ENCODE measurements at regions not wholly inside any gene's neighbourhood (a gene's known extent, or its start where the extent isn't known, plus 50 kb on each side); places are given as distances from the start of the nearest gene placed in this dataset.

DNA sequence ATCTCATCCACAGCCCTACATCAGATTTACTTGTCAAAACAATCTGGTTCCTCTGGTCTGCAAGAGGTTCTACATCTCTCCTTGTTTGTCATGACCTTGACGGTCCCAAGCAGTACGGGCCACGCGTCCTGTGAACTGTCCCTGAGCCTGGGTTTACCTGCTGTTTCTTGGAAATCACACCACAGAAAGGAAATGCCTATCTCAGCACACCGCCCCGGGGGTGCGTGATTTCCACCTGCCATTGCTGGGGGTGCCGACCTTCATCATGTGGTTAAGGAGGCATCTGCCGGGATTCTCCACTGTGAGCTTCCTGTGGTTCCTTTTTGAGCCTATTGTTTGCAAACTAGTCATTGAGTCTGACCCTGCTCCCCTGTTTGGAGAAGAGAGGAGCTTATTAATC lies 1363.4 kb downstream of the BRD1 start:
- Histone ChIP-seq H3K4me3 (no peak overlapping the region), H3K9me3 (ENCODE audit: low read depth, low read length) (no peaks in the 10 kb centered on the region), H3K27ac (no peak overlapping the region), H3K9ac (ENCODE audit: insufficient read length) (no peak overlapping the region), H3K36me3 (ENCODE audit: insufficient read depth, low read length) (no peaks in the 10 kb centered on the region)
- no peak for DNase-seq (ENCODE audit: low read depth, low spot score)
- TF ChIP-seq FOXP2 (optimal IDR thresholded peaks at IDR 0.05; ENCODE audit: control extremely low read depth, extremely low read length, insufficient read depth) (no peak), EZH2 (IDR thresholded peaks at IDR 0.05) (no peak), POLR2AphosphoS5 (IDR thresholded peaks at IDR 0.05; ENCODE audit: borderline replicate concordance, low read depth, low read length) (no peak)

GRCh38 chr22:48459859-48460823 lies 1367.5 kb downstream of the BRD1 start:
- H3K9ac ChIP-seq (ENCODE audit: insufficient read length) = no peak overlapping the region
- no peak for DNase-seq (ENCODE audit: low read depth, low spot score)
- TF ChIP-seq FOXP2 (optimal IDR thresholded peaks at IDR 0.05; ENCODE audit: control extremely low read depth, extremely low read length, insufficient read depth) = no peak
- no peak for TF ChIP-seq EZH2 (IDR thresholded peaks at IDR 0.05)
- no peak for TF ChIP-seq POLR2AphosphoS5 (IDR thresholded peaks at IDR 0.05; ENCODE audit: borderline replicate concordance, low read depth, low read length)
- H3K27ac ChIP-seq = no peak overlapping the region
- no peak overlapping the region for H3K4me3 ChIP-seq
- H3K36me3 ChIP-seq (ENCODE audit: insufficient read depth, low read length) = no peaks in the 10 kb centered on the region
- H3K9me3 ChIP-seq (ENCODE audit: low read depth, low read length) = no peaks in the 10 kb centered on the region

DNA sequence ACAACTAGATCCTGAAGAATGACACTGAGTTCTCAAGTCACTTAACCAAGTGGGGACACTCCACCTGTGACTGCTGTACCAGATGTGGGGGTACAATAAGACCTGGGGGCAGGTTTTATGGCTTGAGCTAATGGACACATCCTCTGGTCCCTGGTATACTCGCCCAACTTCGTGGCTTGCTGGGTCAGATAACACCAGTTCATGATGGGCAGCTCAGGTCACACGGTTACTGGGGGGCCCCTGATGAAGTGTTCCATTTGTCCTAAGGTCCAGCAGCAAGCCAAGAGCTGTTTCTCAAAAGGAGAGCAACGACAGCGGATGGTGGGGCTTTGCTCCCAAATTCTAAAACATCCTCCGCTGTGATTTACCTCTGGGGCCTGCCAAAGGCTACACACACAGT lies 1368.4 kb downstream of the BRD1 start:
- Histone ChIP-seq H3K27ac (no peak overlapping the region), H3K9ac (ENCODE audit: insufficient read length) (no peak overlapping the region), H3K4me3 (no peak overlapping the region), H3K9me3 (ENCODE audit: low read depth, low read length) (no peaks in the 10 kb centered on the region), H3K36me3 (ENCODE audit: insufficient read depth, low read length) (no peaks in the 10 kb centered on the region)
- DNase-seq (ENCODE audit: low read depth, low spot score) = no peak
- TF ChIP-seq EZH2 (IDR thresholded peaks at IDR 0.05) (no peak), FOXP2 (optimal IDR thresholded peaks at IDR 0.05; ENCODE audit: control extremely low read depth, extremely low read length, insufficient read depth) (no peak), POLR2AphosphoS5 (IDR thresholded peaks at IDR 0.05; ENCODE audit: borderline replicate concordance, low read depth, low read length) (no peak)

DNA sequence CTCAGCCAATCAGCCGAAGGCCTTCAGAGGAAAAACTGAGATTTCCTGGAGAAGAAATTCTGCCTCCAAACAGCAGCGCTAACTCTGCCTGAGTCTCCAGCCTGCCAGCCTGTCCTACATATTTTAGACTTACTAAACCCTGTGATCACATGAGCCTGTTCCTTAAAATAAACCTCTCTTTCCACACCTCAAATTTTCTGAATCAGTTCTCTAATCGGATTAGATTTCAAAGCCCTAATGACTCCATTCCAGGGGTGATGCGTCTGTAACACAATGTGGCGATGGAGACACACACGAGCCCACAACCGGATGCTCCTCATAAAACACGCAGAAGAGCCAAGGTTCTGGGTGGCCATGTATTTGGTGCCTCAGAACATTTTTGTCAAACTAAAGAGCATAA lies 1371.2 kb downstream of the BRD1 start:
- Histone ChIP-seq H3K9me3 (ENCODE audit: low read depth, low read length) (no peaks in the 10 kb centered on the region), H3K4me3 (no peak overlapping the region), H3K36me3 (ENCODE audit: insufficient read depth, low read length) (no peaks in the 10 kb centered on the region), H3K27ac (no peak overlapping the region), H3K9ac (ENCODE audit: insufficient read length) (no peak overlapping the region)
- no peak for DNase-seq (ENCODE audit: low read depth, low spot score)
- TF ChIP-seq EZH2 (IDR thresholded peaks at IDR 0.05) (no peak), FOXP2 (optimal IDR thresholded peaks at IDR 0.05; ENCODE audit: control extremely low read depth, extremely low read length, insufficient read depth) (no peak), POLR2AphosphoS5 (IDR thresholded peaks at IDR 0.05; ENCODE audit: borderline replicate concordance, low read depth, low read length) (no peak)

DNA sequence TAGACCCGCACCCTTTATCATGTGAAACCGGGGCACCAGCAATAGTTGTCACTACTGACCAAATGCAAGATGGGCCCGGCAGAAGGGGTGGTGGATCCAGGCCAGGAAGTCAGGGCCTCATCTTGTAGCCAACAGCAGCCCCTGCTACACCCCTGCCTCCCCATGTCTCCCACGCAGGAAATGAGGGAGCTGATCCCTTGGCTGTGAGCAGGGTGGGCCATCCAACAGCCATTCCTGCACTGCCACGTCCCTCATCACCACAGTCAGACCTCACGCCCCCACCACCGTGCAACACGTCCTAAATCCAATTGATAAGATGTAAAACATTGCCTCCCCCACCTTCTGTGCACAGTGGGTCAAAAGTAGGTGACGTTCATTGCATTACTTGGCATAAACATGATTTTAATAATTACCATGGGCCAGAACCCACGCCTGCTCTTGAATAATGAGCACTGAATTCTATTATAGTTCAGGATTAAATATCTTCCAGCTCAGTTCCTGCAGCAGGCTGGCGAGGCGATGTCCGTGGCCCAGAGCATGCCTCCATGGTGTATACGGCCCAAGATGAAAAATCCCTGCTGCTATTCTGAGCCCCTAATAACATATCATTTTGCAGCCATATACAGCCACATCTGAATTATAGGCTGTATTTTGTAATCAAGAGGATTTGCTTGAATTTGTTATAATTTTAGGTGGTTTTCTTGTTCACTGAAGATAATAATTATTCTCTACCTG lies 1373.8 kb downstream of the BRD1 start:
- Histone ChIP-seq H3K9me3 (ENCODE audit: low read depth, low read length) (no peaks in the 10 kb centered on the region), H3K4me3 (no peak overlapping the region), H3K36me3 (ENCODE audit: insufficient read depth, low read length) (no peaks in the 10 kb centered on the region), H3K9ac (ENCODE audit: insufficient read length) (no peak overlapping the region), H3K27ac (no peak overlapping the region)
- TF ChIP-seq FOXP2 (optimal IDR thresholded peaks at IDR 0.05; ENCODE audit: control extremely low read depth, extremely low read length, insufficient read depth) = no peak
- TF ChIP-seq EZH2 (IDR thresholded peaks at IDR 0.05) = no peak
- no peak for TF ChIP-seq POLR2AphosphoS5 (IDR thresholded peaks at IDR 0.05; ENCODE audit: borderline replicate concordance, low read depth, low read length)
- DNase-seq (ENCODE audit: low read depth, low spot score) = no peak

- Histone ChIP-seq H3K27ac (no peak overlapping the region), H3K4me3 (no peak overlapping the region), H3K9ac (ENCODE audit: insufficient read length) (no peak overlapping the region), H3K36me3 (ENCODE audit: insufficient read depth, low read length) (no peaks in the 10 kb centered on the region), H3K9me3 (ENCODE audit: low read depth, low read length) (no peaks in the 10 kb centered on the region)
- DNase-seq (ENCODE audit: low read depth, low spot score) = no peak
- TF ChIP-seq EZH2 (IDR thresholded peaks at IDR 0.05) = no peak
- no peak for TF ChIP-seq POLR2AphosphoS5 (IDR thresholded peaks at IDR 0.05; ENCODE audit: borderline replicate concordance, low read depth, low read length)
- TF ChIP-seq FOXP2 (optimal IDR thresholded peaks at IDR 0.05; ENCODE audit: control extremely low read depth, extremely low read length, insufficient read depth) = no peak
These were observed 1374.5 kb downstream of the BRD1 start for GRCh38 chr22:48453171-48453570.

DNA sequence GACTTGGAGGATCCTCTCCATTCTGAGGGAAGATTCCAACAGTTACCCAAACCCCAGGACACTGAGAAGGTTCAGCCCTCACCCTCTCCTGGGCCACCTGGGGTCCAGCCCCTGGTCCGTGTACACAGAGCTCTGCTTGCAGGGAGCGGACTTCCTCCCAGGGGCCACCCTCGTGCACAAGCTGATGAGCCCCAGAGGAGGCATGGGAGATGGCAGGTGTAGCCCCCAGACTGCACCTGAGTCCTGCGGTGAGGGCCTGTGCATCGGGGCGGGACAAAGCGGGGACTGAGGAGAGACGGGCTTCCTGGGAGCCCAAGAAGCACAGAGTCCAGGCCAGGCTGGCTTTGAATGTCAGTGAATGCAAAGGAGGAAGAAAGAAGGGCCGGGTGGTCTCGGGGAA lies 1374.9 kb downstream of the BRD1 start:
- TF ChIP-seq FOXP2 (optimal IDR thresholded peaks at IDR 0.05; ENCODE audit: control extremely low read depth, extremely low read length, insufficient read depth) (no peak), POLR2AphosphoS5 (IDR thresholded peaks at IDR 0.05; ENCODE audit: borderline replicate concordance, low read depth, low read length) (no peak), EZH2 (IDR thresholded peaks at IDR 0.05) (no peak)
- H3K9ac ChIP-seq (ENCODE audit: insufficient read length) = no peak overlapping the region

DNA sequence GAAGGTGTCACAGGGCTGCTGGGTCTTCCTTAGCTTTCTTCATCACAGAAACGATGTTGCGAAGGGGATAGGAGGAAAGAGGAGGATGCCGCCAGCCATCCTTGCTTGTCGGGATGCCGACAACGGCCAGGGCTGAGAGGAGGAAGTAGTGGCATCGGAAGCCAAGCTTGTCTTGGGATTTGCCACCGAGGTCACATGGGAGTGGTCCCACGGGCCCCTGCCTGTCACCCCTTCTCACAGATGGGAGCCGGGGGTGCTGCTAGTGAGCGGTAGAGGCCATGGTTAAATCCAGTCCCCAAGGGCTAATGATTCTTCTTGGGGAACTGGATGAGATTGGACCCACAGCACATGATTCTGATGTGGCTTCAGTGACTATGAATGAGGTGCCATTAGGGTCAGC lies 1375.8 kb downstream of the BRD1 start:
- H3K36me3 ChIP-seq (ENCODE audit: insufficient read depth, low read length) = no peaks in the 10 kb centered on the region
- H3K4me3 ChIP-seq = no peak overlapping the region
- no peak for TF ChIP-seq EZH2 (IDR thresholded peaks at IDR 0.05)
- TF ChIP-seq FOXP2 (optimal IDR thresholded peaks at IDR 0.05; ENCODE audit: control extremely low read depth, extremely low read length, insufficient read depth) = no peak
- TF ChIP-seq POLR2AphosphoS5 (IDR thresholded peaks at IDR 0.05; ENCODE audit: borderline replicate concordance, low read depth, low read length) = no peak
- no peak for DNase-seq (ENCODE audit: low read depth, low spot score)
- no peak overlapping the region for H3K27ac ChIP-seq
- no peak overlapping the region for H3K9ac ChIP-seq (ENCODE audit: insufficient read length)
- H3K9me3 ChIP-seq (ENCODE audit: low read depth, low read length) = no peaks in the 10 kb centered on the region

More for the DNA sequence above, 1374.9 kb downstream of the BRD1 start:
- H3K36me3 ChIP-seq (ENCODE audit: insufficient read depth, low read length) = no peaks in the 10 kb centered on the region
- H3K27ac ChIP-seq = no peak overlapping the region
- H3K4me3 ChIP-seq = no peak overlapping the region
- H3K9me3 ChIP-seq (ENCODE audit: low read depth, low read length) = no peaks in the 10 kb centered on the region
- no peak for DNase-seq (ENCODE audit: low read depth, low spot score)
